K562 (cell line): ENCODE measurements at regions not wholly inside any gene's neighbourhood (a gene's known extent, or its start where the extent isn't known, plus 50 kb on each side); places are given as distances from the start of the nearest gene placed in this dataset.

Source experiments
- ATF3 ChIP-seq, 2 experiments: fragments of 450-650 bp in 1 of 2; sonication (generic) in 1 of 2; formaldehyde crosslinking in 1 of 2; IDR thresholded peaks in 1 of 2; conservative IDR thresholded peaks in 1 of 2; 2 replicates each; pipeline versions ENCODE4 v1.6.1 to v1.8.1; 2016 to 2023; ENCODE audit warnings: mild to moderate bottlenecking in 2 of 2, moderate library complexity in 2 of 2, inconsistent platforms in 1 of 2, missing genetic modification reagents in 1 of 2
- ELF2 ChIP-seq: fragments of 250-450 bp; sonication (Bioruptor Pico); IDR thresholded peaks from 2 replicates; pipeline ENCODE4 v1.5.0; 2021; ENCODE audit warnings: mild to moderate bottlenecking
- KAT8 ChIP-seq: fragments of 450-650 bp; IDR thresholded peaks from 2 replicates; pipeline ENCODE4 v1.6.1; 2016; ENCODE audit warnings: low read depth, mild to moderate bottlenecking
- MGA ChIP-seq: fragments of 450-650 bp; IDR thresholded peaks from 2 replicates; pipeline ENCODE4 v1.6.1; 2016; ENCODE audit warnings: mild to moderate bottlenecking, moderate library complexity
- MIER1 ChIP-seq: fragments of 450-650 bp; IDR thresholded peaks from 2 replicates; pipeline ENCODE4 v1.6.1; 2016; ENCODE audit warnings: antibody characterized with exemption, mild to moderate bottlenecking, low read depth
- SNRNP70 ChIP-seq: fragments of 200-400 bp; formaldehyde crosslinking; optimal IDR thresholded peaks from 2 replicates; pipeline ENCODE3; 2017; ENCODE audit warnings: low read depth, low read length
- USF1 ChIP-seq: sonication (generic); formaldehyde crosslinking; IDR thresholded peaks from 2 replicates; pipeline ENCODE4 v1.9.0; 2022; ENCODE audit warnings: mild to moderate bottlenecking, missing genetic modification reagents
- YY1 ChIP-seq, 3 experiments: IDR thresholded peaks; 2 replicates each; pipeline ENCODE4 v1.6.1; 2011; ENCODE audit warnings: low read length in 2 of 3, mild to moderate bottlenecking in 2 of 3, moderate library complexity in 2 of 3, borderline replicate concordance in 1 of 3, control low read depth in 1 of 3, low read depth in 1 of 3; ENCODE audit not compliant: insufficient read depth in 3 of 3, insufficient replicate concordance in 2 of 3, control insufficient read depth in 1 of 3, insufficient read length in 1 of 3; ENCODE audit errors: extremely low read depth in 1 of 3
- ZNF140 ChIP-seq: fragments of 250-450 bp; sonication (Bioruptor Pico); IDR thresholded peaks from 2 replicates; pipeline ENCODE4 v1.8.0; 2021; ENCODE audit warnings: moderate library complexity, mild to moderate bottlenecking, inconsistent platforms
- ZNF175 ChIP-seq: fragments of 200-800 bp; sonication (Bioruptor generic); IDR thresholded peaks from 2 replicates; pipeline ENCODE4 v1.6.1; 2016; ENCODE audit warnings: low read depth, mild to moderate bottlenecking, missing genetic modification characterization, missing compliant biosample characterization
- ZNF589 ChIP-seq: fragments of 200-800 bp; sonication (Bioruptor generic); IDR thresholded peaks from 2 replicates; pipeline ENCODE4 v1.6.1; 2016; ENCODE audit warnings: low read depth, missing genetic modification characterization, missing compliant biosample characterization

- TF ChIP-seq MGA = peak; percentile 38; the same call in 1 of the 2 replicates
- no peak for TF ChIP-seq ZNF140
- peak; percentile 57 for TF ChIP-seq ATF3 (IDR thresholded peaks at IDR 0.05)
- TF ChIP-seq ATF3 (CRISPR knock-in tag; conservative IDR thresholded peaks at IDR 0.05) = no peak
- no peak for TF ChIP-seq YY1 (IDR thresholded peaks at IDR 0.05; ENCODE audit: borderline replicate concordance in 1 of 3, control insufficient read depth in 1 of 3, extremely low read depth in 1 of 3, insufficient read depth in 3 of 3, insufficient read length in 1 of 3, insufficient replicate concordance in 2 of 3, low read depth in 1 of 3, low read length in 2 of 3)
- TF ChIP-seq ZNF589 (CRISPR knock-in tag) = peak; percentile 75
- TF ChIP-seq KAT8 = no peak
- TF ChIP-seq ZNF175 (CRISPR knock-in tag) = peak; percentile 70; the same call in 1 of the 2 replicates
- TF ChIP-seq USF1 (CRISPR knock-in tag) = no peak
- no peak for TF ChIP-seq SNRNP70
- TF ChIP-seq ELF2 (CRISPR knock-in tag) = no peak
- no peak for TF ChIP-seq MIER1
Measured at GRCh38 chr3:71998995-71999673, 214.2 kb upstream of the PROK2 start (continued).
